T-helper 2 cell treated with Interferon-gamma antibody and Interleukin-4, amounts not matched to agents 100 ng/mL and 5 ng/mL, for 36 hours (primary cell): ENCODE measurements at regions not wholly inside any gene's neighbourhood (a gene's known extent, or its start where the extent isn't known, plus 50 kb on each side); places are given as distances from the start of the nearest gene placed in this dataset.

Experiments used
- intact Hi-C: fragments of 100-400 bp; cut with micrococcal nuclease; formaldehyde crosslinking; loops from one replicate; pipeline ENCODE4 v1.15.1; 2023

DNA sequence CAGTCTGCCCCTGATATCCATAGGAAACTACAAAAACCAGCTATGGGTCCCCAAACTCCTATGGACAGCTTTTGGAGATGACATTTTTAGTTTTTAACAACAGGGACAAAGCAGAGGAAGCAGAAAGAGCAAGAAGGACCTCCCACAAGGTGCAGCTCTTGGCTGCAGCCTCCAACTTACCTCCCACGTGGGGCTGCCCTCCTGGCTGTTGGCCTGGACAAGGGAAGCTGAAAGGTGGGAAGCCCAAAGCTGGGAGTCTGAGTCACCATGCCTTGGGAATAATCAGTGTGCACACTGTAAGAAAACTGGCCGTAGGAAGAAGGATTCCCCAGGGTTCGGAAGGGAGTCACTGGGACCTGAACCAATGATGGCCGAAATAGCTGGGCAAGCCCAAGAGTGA, 51.8 kb upstream of the PAX1 start:
- intact Hi-C loops: no loop called here

DNA sequence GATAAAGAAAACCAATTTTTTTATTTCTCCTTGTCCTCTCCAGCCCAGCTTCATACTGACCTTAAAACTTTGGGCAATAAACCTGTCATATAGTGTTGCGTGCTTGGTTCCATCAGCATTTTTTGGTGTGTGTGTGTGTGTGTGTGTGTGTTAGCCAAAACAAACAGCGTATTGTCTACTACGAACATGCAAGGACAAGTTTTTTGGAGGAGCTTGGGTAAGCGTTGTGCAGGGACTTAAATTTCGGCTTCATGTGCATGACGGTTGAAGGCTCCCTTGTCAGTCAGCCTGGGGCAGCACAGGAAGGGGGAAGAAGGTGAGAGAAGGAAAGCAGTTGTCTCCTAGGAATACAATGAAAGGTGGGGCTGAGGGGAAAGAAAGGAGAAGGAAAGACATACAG, 62.0 kb upstream of the PAX1 start:
- intact Hi-C loops: no loop called here

DNA sequence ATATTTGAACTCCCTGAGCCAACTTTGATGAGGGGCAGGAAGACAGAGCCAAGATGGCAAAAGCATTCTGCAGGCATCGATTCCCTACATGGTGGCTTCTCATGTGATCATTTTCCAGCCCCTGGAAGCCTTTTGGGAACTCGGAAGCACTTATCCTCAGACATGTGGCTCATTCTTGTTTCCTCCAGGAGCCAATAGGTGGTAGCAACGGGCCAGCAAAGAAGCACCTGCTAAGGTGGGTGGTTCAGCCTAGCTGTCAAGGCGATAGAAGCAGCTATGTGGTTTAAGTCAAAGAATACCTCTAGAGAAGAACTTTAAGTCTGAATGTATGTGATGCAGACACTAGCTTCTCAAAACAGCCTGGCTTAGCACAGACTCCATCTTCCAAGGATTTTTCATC, 64.9 kb upstream of the PAX1 start:
- intact Hi-C loops: no loop called here

DNA sequence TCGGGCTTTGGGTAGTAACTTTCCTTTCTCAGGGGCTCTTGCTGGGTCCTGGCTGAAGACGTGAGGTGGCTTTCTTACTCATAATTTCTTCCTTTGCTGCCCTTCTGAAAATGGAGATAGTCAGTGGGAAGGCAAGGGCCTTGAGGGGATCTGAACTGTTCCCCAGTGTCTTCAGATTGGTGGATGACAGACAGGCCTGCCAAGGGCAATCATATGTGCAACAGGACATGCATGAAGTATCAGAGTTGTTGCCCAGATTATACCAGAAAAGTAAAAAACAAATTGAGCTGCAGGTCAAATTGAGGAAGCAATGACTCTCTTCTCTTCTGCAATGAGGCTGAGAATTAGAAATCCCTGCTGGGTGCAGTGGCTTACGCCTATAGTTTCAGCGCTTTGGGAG, 71.6 kb upstream of the PAX1 start:
- intact Hi-C loops: no loop called here

DNA sequence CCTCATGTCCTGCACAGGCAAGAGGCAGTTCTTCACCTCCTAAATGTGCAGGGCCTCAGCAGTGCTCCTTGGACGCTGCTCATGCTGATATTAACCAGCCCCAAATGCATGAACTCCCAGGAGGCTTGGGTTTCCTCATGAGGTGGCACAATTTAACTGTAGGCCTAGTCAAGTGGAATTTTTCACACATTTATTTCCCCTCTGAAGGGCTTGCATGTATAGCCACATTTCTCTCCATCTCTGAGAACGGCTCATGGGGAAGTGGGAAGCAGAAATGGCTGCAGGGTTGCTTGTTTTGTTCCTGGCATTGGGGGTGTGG, 72.8 kb upstream of the PAX1 start:
- intact Hi-C loops: no loop called here

DNA sequence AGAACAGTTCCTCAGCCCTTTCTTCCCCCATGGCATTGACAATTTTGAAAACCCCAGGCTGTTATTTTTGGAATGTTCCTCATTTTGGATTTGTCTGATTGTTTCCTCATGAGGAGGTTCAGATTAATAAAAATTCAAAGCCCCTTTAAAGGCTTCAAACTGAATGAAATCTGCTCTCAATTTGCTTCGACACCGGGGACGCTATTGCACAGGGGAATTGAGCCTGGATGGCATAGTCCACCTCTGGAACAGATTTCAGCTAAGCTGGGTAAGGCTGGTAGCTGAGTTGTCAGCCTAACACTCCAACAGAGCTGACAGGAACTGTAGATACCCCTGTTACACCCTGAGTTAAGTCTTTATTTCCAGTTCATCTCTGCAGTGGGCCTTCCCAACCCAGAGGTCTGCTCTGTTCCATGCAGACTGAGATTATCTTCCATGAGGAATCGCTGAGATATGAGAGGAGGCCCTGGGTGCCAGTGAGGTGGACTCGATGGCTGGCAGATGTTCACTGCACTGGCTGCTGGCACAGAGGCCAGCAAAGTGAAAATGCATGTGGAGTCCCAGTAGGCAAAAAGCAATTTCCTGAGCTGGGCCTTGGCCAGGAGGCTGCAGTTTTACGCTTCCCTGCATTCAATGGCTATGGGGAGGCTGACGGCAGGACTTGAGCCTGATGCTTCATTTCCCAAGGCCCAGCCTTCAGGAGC, 73.3 kb upstream of the PAX1 start:
- intact Hi-C loops: no loop called here

DNA sequence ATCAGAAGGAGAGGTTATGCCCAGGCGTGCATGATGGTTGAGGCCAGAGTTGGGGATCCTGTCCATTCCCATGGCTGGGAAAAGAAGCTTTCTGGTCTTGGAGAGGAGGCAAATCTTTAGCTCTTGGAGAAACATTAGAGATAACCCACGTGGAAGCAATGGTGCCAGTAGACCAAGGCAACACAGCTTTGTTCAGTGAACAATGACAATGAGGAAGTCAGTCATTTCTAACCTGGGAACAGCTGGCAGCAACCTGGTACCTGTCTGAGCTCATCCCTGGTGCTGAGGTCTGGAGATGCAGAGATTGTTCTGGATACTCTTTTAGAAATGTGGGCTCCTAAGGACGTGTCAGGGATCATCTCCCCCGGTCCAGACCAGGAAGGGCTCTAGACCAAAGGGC, 76.7 kb upstream of the PAX1 start:
- intact Hi-C loops: no loop called here

DNA sequence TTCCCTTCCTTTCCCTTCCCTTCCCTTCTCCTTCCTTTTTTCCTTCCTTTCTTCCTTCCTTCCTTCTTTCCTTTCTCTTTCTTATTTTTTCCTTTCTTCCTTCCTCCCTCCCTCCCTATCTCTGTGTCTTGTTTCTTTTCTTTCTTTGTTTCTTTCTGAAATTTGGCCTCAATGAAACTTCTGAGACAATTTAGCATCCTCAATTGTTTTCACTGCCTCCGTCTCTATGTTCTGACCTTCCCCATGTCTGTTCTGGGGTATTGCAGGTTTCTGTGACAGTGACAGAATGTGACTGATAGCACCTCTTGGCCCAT, 81.7 kb upstream of the PAX1 start:
- intact Hi-C loops: no loop called here

DNA sequence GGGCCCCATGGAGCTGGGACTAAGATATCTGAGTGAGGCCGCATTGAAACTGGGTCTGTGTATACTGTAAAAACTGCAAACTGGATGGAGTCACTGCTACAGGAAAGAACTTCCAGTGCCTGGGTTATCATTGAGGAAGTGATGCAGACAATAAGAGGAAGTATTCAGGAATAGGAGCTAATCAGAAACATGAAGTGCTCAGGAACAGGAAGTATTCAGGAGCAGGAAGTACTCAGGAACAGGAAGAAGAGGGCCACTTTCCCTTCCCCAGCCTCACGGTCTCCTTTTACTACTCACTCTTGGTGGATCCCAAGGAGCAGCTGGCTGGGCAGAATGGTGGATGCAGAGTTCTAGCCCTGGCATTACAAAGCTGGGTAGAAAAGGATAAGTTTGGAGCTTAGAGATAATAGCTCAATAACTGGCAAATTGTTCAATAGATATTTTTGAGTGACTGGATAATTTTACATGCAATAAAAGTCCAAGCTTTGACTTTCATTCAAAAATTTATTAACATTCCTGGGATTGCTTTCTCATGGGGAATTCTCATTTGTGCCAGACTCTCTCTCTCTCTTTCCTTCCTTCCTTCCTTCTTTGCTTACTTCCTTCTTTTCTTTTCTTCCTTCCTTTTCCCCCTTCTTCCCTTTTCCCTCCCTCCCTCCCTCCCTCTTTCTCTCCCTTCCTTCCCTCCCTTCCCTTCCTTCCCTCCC, 82.2 kb upstream of the PAX1 start:
- intact Hi-C loops: no loop called here

DNA sequence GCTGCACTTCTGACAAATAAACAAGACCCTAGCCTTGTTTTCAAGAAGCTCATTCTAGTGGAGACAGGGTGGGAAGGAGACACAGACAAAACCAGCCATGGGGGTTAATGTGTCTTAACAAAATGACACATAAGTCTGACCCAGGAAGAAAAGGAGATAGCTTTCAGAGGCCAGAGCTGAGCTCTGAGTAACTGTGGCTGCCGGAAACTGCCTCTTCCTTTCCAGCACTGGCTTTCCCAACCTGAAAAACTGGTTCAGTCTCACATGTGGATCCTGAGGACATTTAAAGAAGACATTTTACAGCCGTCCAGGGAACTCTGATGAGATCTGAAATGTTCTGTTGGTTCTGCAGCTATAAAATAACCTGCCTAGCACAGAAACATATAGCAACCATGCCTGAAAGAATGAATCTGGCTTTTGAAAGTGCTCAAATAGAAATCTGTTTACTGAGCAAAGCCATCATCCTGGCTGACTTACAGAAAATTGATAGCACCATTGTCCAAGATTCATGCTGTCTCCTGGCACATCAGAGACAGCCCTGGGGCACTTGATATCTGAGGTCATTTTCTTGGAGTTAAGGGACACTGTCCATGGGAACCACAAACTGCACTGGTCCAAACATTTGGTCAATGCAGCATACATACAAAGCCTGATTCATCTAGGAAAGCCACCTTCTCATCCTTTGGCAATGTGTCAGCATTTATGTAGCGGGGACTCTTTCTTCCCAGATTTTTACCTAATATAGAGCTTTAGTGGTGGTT, 83.2 kb upstream of the PAX1 start:
- intact Hi-C loops: no loop called here

DNA sequence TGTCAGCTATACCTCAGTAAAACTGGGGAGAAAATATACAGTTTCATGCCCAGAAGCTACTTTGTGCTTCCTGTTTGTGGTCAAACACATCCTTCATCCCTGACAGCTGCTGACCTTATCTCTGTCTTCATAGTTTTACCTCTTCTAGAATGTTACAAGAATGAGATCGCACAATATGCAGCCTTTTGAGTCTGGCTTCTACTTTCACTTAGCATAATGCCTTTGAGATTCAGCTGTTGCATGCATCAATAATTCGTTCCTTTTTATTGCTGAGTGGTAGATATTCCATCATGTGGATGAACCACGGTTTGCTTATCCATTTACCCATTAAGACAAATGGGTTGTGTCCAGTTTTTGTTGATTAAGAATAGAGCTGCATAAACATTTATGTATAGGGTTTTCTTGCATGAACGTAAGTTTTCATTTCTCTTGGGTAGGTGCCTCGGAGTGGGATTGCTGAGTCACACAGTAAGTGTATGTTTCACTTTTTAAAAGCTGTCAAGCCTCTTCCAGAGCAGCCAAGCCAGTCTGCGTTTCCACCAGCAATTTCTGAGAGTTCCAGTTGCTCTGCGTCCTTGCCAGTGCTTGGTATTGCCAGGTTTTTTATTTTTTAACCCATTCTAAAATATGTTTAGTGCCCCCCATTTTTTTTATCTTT, 86.6 kb upstream of the PAX1 start:
- intact Hi-C loops: no loop called here

DNA sequence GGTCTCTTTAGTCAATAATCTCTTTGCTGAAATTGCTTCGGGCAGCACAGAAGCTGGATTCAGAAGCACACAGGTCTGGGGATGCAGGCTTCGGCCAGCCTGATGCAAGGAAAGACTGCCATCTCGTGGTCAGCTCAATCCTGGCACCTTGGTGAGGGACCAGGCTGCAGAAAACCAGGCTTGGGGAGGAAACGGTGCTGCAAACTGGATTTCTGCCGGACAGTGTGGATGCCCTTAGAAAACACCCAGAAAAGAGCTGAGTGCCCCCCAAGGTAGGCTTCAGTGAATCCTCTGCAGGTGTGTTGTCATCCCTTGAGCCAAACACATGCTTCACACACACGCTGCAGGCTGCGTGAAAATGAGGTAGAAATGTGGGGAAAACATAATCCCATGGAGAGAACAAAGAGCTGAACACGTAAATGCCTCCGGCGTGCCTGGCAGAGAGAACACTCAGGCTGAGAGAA, 89.8 kb upstream of the PAX1 start:
- intact Hi-C loops: no loop called here

DNA sequence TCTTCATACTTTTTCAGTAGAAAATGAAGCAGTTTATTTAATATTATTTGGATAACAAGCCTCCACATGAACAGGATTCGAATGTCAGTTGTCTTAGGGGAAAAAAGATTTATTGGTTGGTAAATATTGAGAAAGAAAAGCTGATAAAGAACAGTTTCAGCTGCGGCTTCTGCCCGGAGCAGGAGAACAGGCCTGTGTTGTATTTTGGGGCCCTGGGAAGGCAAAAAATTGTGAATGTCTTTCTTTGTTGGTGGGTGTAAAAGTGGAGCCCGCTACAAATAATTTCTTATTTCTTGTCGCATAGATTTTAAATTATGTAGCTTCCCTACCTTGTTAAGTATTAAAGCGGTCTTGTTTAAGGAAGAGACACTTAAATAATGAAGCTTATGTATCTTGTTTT, 90.5 kb upstream of the PAX1 start:
- intact Hi-C loops: no loop called here

DNA sequence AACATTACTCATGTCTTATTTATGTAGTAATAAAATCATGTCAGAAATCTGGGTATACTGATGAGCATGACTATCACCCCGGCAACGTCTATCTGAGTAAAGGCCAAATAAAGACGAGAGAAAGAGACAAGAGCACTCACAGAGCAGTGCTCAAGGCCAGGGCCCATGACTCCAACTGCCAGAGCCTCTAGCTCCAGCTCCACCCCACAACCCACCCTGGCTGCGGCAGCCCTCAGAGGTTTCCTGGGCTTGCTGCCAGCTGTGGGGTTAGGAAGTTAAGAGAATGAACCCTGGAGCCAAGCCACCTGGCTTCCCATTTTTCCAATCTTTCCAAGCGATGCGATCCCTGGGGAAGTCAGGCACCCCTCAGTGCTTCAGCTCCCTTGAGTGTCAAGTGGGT, 92.0 kb upstream of the PAX1 start:
- intact Hi-C loops: no loop called here

DNA sequence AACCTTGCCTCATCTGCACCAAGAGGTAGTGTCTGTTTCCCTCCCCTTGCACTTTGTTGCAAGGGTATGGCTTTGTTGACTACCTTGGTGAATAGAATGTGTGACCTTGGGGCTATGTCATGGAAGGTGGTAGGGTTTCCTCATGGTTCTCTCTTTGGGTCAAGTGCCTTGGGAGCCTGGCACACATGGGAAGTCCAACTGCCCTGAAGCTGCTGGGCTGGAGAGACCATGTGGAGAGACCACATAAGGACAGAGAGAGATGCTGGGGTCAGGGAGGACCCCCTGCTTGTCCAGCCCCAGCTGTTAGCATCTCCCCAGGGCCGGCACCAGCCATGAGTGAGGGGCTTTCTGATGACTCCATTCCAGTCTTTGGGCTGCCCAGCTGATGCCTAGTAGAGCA, 95.5 kb upstream of the PAX1 start:
- intact Hi-C loops: no loop called here

DNA sequence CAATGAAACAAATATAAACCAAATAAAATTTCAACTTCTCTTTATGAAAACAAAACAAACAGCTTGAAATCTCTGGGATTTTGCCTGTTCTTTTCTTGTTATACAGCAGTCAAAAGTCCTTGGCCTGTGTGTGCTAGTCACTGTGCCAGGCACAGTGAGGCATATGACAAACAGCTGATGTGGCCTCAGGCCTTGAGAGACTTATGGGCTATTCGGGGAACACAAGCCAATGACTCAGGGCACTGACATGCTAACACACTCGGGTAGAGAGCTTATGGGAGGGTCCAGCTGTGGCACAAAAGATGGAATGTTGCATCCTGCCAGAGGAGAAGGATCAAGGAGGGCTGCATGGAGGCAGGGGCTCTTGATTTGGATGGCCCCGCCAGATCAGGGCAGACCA, 95.4 kb upstream of the NKX2-2 start:
- intact Hi-C loops: no loop called here

DNA sequence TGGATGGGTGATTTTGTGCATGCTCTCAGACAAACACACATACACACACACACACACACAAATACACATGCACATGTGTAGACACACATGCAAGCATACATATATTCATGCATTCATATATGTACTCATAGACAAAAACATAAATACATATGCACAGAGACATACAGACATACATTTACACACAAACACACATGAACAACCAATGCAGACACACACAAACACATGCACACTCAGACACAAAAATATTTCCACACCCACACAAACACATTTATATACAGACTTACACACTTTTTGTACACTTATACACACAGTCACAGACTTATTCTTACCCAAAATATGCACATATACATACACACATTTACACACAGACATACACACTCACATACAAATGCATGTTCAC, 94.9 kb upstream of the NKX2-2 start:
- intact Hi-C loops: no loop called here

DNA sequence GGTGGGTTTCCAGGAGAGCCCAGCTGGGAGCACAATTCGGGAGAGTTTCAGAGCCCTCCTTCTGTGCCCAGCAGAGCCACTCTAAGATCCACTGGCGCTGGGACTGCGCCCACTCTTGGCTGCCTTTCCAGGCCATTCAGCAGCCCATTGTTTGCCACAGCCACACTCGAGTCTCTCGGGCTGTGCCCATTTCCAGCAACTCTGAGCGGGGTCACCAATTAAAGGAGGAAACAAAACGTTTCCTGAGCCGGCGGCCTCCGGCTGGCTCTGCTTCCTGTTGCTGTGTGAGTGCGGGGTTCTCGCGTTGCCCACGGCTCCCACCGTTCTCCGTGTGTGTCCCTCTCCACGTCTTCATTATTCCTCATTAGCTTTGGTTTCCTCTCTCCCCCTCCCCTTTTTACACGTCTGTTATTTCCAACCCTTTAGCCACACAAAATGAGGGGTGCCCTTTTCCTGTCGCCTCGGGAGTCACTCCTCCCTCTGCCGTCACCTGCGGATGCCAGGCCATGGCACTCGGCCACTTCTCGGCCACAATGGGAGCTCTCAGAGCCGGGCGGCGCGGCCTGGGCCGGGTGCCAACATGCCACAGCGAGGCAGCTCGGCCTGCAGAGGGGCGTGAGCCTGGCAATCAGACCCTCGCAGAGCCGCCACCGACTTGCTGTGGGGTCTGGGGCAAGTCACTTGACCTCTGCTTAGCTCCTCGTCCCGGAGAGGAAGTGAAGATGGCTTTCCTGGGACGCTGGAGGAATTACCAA, 94.3 kb upstream of the NKX2-2 start:
- intact Hi-C loops: no loop called here

DNA sequence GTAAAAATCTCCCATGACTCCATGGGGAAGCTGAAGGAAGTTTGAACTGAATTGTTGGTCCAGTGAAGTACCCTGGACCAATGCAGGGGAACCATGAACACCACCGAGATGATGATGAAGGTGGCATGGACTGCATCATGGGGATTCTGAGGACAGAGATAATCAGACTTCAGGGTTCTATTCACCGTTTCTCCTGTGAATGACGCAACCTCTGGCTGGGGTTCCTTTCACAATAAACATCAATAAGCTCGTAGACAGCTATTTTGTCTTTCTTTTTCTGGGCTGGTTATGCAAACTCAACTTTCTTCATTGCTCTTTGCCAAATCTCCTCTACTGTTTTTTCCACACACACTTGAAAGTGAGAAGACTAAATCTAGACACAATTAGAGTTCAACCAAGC, 87.9 kb upstream of the NKX2-2 start:
- intact Hi-C loops: no loop called here

DNA sequence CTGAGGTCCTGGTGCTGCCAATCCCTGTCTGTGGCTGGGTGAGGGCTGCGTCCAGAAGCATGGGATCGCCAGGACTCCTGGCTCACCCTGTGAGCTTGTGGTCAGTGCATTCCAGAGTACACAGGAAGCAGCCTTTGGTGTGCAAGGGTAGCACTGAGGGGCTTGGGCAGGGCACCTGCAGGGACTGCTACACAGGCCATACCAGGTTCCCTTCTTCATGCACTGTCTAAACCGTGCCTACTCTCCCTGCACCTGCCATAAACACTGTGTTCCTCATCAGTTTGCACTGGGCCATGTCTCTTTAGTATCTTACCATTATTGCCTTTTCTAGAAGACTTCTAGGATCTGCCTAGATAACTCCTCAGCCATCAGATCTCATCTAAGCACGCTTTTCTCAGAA, 72.8 kb upstream of the NKX2-2 start:
- intact Hi-C loops: no loop called here

DNA sequence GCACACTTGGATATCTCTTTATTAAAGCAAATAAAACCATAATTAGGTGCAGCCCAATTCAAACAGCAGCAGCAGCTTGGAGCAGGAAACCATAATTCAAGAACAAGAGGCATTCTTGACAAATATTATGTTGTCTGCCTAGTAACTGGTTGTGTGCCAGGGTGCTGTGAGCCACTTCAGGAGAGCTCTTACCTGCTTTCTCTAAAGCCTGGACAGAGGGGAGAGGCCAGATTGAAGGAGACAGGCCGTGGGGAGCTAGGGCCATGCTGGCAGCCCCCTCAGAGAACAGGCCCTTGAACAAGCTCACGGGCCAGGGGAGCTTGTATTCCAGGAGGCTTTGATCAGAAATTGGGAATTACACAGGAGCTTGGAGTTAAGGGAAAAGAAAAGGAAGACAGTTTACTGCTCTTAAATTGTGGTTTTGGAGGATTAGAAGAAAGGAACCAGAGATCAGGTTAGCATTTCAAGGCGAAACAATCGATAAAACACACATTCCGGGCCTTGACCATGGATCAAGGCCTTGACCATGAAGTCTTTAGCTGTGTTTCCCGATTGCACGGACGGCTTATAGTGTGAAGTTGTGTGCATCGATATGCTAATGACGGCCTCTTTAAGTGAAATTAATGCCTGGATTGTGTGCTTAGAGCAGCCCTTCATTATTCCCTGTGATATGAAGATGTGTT, 69.8 kb upstream of the NKX2-2 start:
- intact Hi-C loops: no loop called here
